Testis (tissue), 2 donors: ENCODE measurements at regions not wholly inside any gene's neighbourhood (a gene's known extent, or its start where the extent isn't known, plus 50 kb on each side); places are given as distances from the start of the nearest gene placed in this dataset.

Experiments
- CTCF ChIP-seq, 3 experiments: fragments of 450-650 bp in 2 of 3; fragments of 200-600 bp in 1 of 3; sonication (generic) in 1 of 3; IDR thresholded peaks; one replicate each; pipeline ENCODE4 v1.5.1; 2016 to 2019; ENCODE audit warnings: antibody characterized with exemption in 3 of 3, mild to moderate bottlenecking in 2 of 3, moderate library complexity in 1 of 3
- POLR2A ChIP-seq: fragments of 450-650 bp; IDR thresholded peaks from one replicate; pipeline ENCODE4 v1.6.1; 2017; ENCODE audit warnings: antibody characterized with exemption, mild to moderate bottlenecking, moderate library complexity

GRCh38 chr20:40630713-40631112 is 58.3 kb downstream of the MAFB start:
- TF ChIP-seq POLR2A = no peak
- no peak for TF ChIP-seq CTCF (IDR thresholded peaks at IDR 0.05)
